Suprapubic skin (tissue), 4 donors: ENCODE measurements at regions not wholly inside any gene's neighbourhood (a gene's known extent, or its start where the extent isn't known, plus 50 kb on each side); places are given as distances from the start of the nearest gene placed in this dataset.

Source experiments
- DNase-seq, 2 donors: peaks; one replicate each; pipeline ENCODE4 v3.0.0-alpha.2; 2019; ENCODE audit warnings: low spot score in 2 of 2
- H3K27ac ChIP-seq: fragments of 200-600 bp; sonication (generic); one replicate; pipeline ENCODE4 v1.5.1; 2019
- H3K27me3 ChIP-seq: fragments of 200-600 bp; sonication (generic); one replicate; pipeline ENCODE4 v1.5.1; 2019
- H3K36me3 ChIP-seq: fragments of 200-600 bp; sonication (generic); one replicate; pipeline ENCODE4 v1.5.1; 2019
- H3K4me1 ChIP-seq: fragments of 200-600 bp; sonication (generic); one replicate; pipeline ENCODE4 v1.5.1; 2019
- H3K4me3 ChIP-seq: fragments of 200-600 bp; sonication (generic); one replicate; pipeline ENCODE4 v1.5.1; 2019; ENCODE audit warnings: mild to moderate bottlenecking
- H3K9me3 ChIP-seq: fragments of 200-600 bp; sonication (generic); one replicate; pipeline ENCODE4 v1.5.1; 2019
- EP300 ChIP-seq: sonication (generic); formaldehyde crosslinking; IDR thresholded peaks from one replicate; pipeline ENCODE4 v1.6.1; 2017; ENCODE audit warnings: antibody characterized with exemption
- POLR2A ChIP-seq, 2 donors: fragments of 450-650 bp; IDR thresholded peaks; one replicate each; pipeline ENCODE4 v1.6.1; 2017; ENCODE audit warnings: antibody characterized with exemption in 2 of 2, mild to moderate bottlenecking in 2 of 2, moderate library complexity in 2 of 2
- POLR2AphosphoS5 ChIP-seq, 3 donors: sonication (generic); formaldehyde crosslinking; IDR thresholded peaks; one replicate each; pipeline ENCODE4 v1.6.1; 2017; ENCODE audit warnings: antibody characterized with exemption in 3 of 3
- WGBS: methylation state at CpG from one replicate; pipeline ENCODE4 v1.1.5; 2018; 5-methylcytosine and 5-hydroxymethylcytosine counted together
- TF ChIP-seq, protein P1 (sequence below), 2 donors: fragments of 200-600 bp in 1 of 2; fragments of 450-650 bp in 1 of 2; sonication (generic) in 1 of 2; IDR thresholded peaks; one replicate each; pipeline ENCODE4 v1.5.1; 2016 to 2019; ENCODE audit warnings: antibody characterized with exemption in 2 of 2, mild to moderate bottlenecking in 1 of 2, moderate library complexity in 1 of 2

DNA sequence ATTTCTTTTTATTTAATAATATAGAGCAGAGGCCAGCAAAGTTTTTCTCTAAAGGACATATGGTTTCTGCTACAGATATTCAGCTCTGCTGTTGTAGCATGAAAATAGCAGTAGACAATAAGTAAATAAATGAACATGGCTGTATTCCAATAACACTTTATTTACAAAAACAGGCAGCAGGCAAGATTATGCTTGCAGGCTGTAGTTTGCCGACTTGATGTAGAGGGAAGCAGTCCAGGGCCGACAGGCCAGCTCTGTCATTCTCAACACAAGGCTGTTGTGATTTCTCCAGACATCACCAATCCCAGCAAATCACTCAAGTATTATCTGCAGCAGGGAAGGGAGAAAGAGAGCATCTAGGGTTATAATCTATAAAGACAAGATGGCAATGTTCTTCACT is 1062.5 kb upstream of the PCDH9 start:
- no peak overlapping the region for H3K4me3 ChIP-seq
- H3K27ac ChIP-seq: no peak overlapping the region
- H3K9me3 ChIP-seq: no peaks in the 10 kb centered on the region
- TF ChIP-seq, protein P1, sequence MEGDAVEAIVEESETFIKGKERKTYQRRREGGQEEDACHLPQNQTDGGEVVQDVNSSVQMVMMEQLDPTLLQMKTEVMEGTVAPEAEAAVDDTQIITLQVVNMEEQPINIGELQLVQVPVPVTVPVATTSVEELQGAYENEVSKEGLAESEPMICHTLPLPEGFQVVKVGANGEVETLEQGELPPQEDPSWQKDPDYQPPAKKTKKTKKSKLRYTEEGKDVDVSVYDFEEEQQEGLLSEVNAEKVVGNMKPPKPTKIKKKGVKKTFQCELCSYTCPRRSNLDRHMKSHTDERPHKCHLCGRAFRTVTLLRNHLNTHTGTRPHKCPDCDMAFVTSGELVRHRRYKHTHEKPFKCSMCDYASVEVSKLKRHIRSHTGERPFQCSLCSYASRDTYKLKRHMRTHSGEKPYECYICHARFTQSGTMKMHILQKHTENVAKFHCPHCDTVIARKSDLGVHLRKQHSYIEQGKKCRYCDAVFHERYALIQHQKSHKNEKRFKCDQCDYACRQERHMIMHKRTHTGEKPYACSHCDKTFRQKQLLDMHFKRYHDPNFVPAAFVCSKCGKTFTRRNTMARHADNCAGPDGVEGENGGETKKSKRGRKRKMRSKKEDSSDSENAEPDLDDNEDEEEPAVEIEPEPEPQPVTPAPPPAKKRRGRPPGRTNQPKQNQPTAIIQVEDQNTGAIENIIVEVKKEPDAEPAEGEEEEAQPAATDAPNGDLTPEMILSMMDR (IDR thresholded peaks at IDR 0.05): no peak
- TF ChIP-seq POLR2AphosphoS5 (IDR thresholded peaks at IDR 0.05) (no peak), EP300 (no peak), POLR2A (IDR thresholded peaks at IDR 0.05) (no peak)
- no peaks in the 10 kb centered on the region for H3K4me1 ChIP-seq
- H3K27me3 ChIP-seq: no peaks in the 10 kb centered on the region
- no peaks in the 10 kb centered on the region for H3K36me3 ChIP-seq
- no peak for DNase-seq
- 48% methylated on average over 2 of the region's 2 CpGs for WGBS

GRCh38 chr13:68291595-68291994 is 1061.5 kb upstream of the PCDH9 start:
- Histone ChIP-seq H3K4me3 (no peak overlapping the region), H3K27me3 (no peaks in the 10 kb centered on the region), H3K36me3 (no peaks in the 10 kb centered on the region), H3K4me1 (no peaks in the 10 kb centered on the region), H3K27ac (no peak overlapping the region), H3K9me3 (no peaks in the 10 kb centered on the region)
- WGBS: 86% methylated on average over 4 of the region's 4 CpGs
- TF ChIP-seq EP300: no peak
- TF ChIP-seq POLR2AphosphoS5 (IDR thresholded peaks at IDR 0.05): no peak
- TF ChIP-seq, protein P1 (IDR thresholded peaks at IDR 0.05): no peak
- no peak for TF ChIP-seq POLR2A (IDR thresholded peaks at IDR 0.05)
- no peak for DNase-seq

DNA sequence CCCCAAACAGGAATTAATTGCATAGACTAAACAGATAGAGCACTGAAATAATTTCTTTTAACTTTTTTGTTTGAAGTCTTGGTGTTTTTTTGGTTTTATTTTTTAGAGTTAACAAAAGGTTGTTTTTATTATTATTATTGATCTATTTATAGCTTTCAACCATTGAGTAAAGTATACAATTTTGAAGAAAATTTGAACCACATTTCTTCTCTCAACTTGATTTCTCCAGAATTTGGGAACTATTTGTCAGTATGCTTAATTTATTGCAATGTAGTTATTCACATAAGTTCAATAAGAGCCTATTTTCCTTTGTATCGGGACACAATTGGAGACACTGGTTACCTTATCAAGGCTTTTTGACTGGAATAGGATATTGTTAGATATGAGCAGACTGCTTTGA is 1045.6 kb upstream of the PCDH9 start:
- DNase-seq: no peak
- no peaks in the 10 kb centered on the region for H3K27me3 ChIP-seq
- 95% methylated on average over 1 of the region's 1 CpG for WGBS
- H3K36me3 ChIP-seq: no peaks in the 10 kb centered on the region
- H3K27ac ChIP-seq: no peak overlapping the region
- H3K4me3 ChIP-seq: no peak overlapping the region
- peaks cover 8% of the 10 kb centered on the region for H3K9me3 ChIP-seq
- TF ChIP-seq, protein P1 (IDR thresholded peaks at IDR 0.05): no peak
- no peak for TF ChIP-seq POLR2A (IDR thresholded peaks at IDR 0.05)
- TF ChIP-seq EP300: no peak
- no peak for TF ChIP-seq POLR2AphosphoS5 (IDR thresholded peaks at IDR 0.05)
- H3K4me1 ChIP-seq: no peaks in the 10 kb centered on the region

DNA sequence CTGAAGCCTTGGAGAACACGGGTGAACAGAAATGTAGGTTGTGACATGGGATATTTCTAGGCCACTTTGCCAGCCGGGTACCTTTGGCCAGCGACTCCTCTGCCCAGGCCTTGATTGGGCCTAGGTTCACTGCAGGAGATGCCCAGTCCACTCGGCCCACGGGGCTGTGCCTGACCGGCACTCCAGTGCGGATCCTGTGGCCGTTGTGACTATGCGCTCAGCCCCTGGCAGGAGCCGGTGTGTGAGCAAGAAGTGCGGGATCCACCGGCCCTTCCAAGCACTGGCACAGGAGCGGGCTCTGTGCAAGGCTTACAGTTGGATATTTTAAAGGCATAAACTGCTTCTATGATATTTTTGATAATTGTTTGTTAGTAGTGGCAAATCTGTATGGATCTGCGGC is 1042.5 kb upstream of the PCDH9 start:
- Histone ChIP-seq H3K4me1 (no peaks in the 10 kb centered on the region), H3K36me3 (no peaks in the 10 kb centered on the region), H3K4me3 (no peak overlapping the region), H3K9me3 (peaks cover 8% of the 10 kb centered on the region), H3K27me3 (no peaks in the 10 kb centered on the region), H3K27ac (no peak overlapping the region)
- 93% methylated on average over 14 of the region's 14 CpGs for WGBS
- no peak for DNase-seq
- TF ChIP-seq, protein P1 (IDR thresholded peaks at IDR 0.05): no peak
- TF ChIP-seq POLR2A (IDR thresholded peaks at IDR 0.05) (no peak), EP300 (no peak), POLR2AphosphoS5 (IDR thresholded peaks at IDR 0.05) (no peak)

DNA sequence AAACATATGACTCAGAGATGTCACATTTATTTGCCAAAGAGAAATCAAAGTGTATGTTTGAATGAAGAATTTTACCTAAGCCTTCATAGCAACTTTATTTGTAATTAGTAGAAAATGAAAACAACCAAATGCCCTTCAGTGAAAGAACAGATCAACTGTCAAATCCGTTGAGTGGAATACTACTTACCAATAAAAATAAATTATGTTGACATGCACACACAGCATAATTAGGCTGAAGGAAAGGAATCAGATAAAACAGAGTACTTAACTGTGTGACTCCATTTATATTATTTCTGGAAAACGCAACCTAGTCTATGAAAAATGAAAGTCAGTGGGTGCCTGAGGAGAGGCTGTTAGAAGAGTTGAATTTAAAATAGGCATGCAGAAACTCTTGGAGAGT is 1034.6 kb upstream of the PCDH9 start:
- Histone ChIP-seq H3K4me1 (no peaks in the 10 kb centered on the region), H3K36me3 (no peaks in the 10 kb centered on the region), H3K9me3 (no peaks in the 10 kb centered on the region), H3K27ac (no peak overlapping the region), H3K4me3 (no peak overlapping the region), H3K27me3 (no peaks in the 10 kb centered on the region)
- no peak for DNase-seq
- TF ChIP-seq EP300: no peak
- TF ChIP-seq, protein P1 (IDR thresholded peaks at IDR 0.05): no peak
- TF ChIP-seq POLR2AphosphoS5 (IDR thresholded peaks at IDR 0.05): no peak
- TF ChIP-seq POLR2A (IDR thresholded peaks at IDR 0.05): no peak
- 79% methylated on average over 2 of the region's 2 CpGs for WGBS
